ENCODE measurements at regions not wholly inside any gene's neighbourhood (a gene's known extent, or its start where the extent isn't known, plus 50 kb on each side); places are given as distances from the start of the nearest gene placed in this dataset.

DNA sequence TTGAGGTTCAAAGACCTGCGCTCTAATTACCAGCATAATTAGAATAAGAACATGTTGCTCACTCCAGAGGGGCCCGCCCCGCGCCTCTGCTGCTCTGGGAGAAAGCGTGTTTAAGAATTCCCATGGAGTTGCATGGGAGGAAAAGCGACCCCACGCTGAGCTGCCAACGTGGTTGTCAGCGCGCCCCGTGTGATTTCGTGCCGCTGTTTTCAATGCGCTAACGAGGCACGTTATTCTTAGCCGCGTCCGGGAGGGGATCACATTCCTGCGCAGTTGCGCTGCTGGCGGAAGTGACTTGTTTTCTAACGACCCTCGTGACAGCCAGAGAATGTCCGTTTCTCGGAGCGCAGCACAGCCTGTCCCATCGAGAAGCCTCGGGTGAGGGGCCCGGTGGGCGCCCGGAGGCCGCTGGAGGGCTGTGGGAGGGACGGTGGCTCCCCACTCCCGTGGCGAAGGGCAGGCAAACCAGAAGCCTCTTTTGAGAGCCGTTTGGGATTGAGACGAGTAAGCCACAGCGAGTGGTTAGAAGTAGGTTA lies 173.8 kb upstream of the SOX1 start:
- Histone ChIP-seq H3K36me3 (ENCODE audit: control insufficient read depth in 2 of 4, insufficient read depth in 4 of 4, low read length in 3 of 4) (no peaks in the 10 kb centered on the region), H3K14ac (ENCODE audit: insufficient read length) (no peak overlapping the region), H3K27ac (ENCODE audit: low read depth, low read length) (no peak overlapping the region), H3K79me2 (ENCODE audit: control insufficient read depth in 1 of 2, insufficient read depth in 2 of 2, low read length in 2 of 2) (no peaks in the 10 kb centered on the region), H4K5ac (ENCODE audit: insufficient read length, low read depth, low read length) (no peak overlapping the region), H3K4me3 (ENCODE audit: extremely low read depth in 1 of 4, insufficient read depth in 2 of 4, low read depth in 3 of 4, low read length in 4 of 4) (peak overlapping the region; percentile 21 to 67 (median 58)), H2AK5ac (ENCODE audit: low read depth, low read length) (no peak overlapping the region), H2AFZ (ENCODE audit: low read length) (peak overlapping the region; percentile 82), H3K4me2 (ENCODE audit: insufficient read depth in 1 of 2, low read depth in 2 of 2, low read length in 2 of 2) (peak overlapping the region; percentile 83), H2BK20ac (ENCODE audit: low read length) (peak overlapping the region; percentile 41; the same call in 1 of the 2 replicates), H3K4ac (replicated peaks; ENCODE audit: insufficient read length, low read depth, low read length) (no peak overlapping the region), H3K18ac (ENCODE audit: extremely low read depth, low read length) (peak overlapping the region; percentile 82), H3K23me2 (ENCODE audit: low read depth, low read length) (peaks cover 10% of the 10 kb centered on the region; the same call in 1 of the 2 replicates), H2BK5ac (ENCODE audit: low read depth, low read length) (no peak overlapping the region), H3K56ac (replicated peaks; ENCODE audit: insufficient read length, low read depth, low read length) (no peak overlapping the region), H3K9ac (replicated peaks in 1 of 4; ENCODE audit: extremely low read depth in 1 of 4, low read depth in 3 of 4, low read length in 3 of 4) (peak overlapping the region in 2 of 4 experiments; percentile 8 to 20; a peak in 1 of 7 replicates), H2BK12ac (ENCODE audit: low read depth, low read length) (peak overlapping the region; percentile 75; the same call in 1 of the 2 replicates), H2BK120ac (replicated peaks; ENCODE audit: low read depth, low read length) (peak overlapping the region; percentile 43), H3K79me1 (ENCODE audit: low read depth, low read length) (no peaks in the 10 kb centered on the region), H3K23ac (ENCODE audit: insufficient read length) (no peak overlapping the region), H4K20me1 (replicated peaks in 1 of 2; ENCODE audit: control insufficient read depth in 1 of 2, insufficient read depth in 2 of 2, low read length in 2 of 2) (peaks cover 0 to 4% of the 10 kb centered on the region in 2 experiments), H3K4me1 (replicated peaks in 1 of 4; ENCODE audit: control insufficient read depth in 3 of 4, insufficient read depth in 4 of 4, low read length in 3 of 4) (peaks cover 0 to 9% (median 3%) of the 10 kb centered on the region in 4 experiments; a peak in 3 of 7 replicates), H2BK15ac (ENCODE audit: low read length) (no peak overlapping the region), H3K9me3 (ENCODE audit: insufficient read depth in 2 of 2, low read depth in 1 of 2, low read length in 1 of 2) (no peaks in the 10 kb centered on the region), H4K8ac (ENCODE audit: extremely low read depth, insufficient read depth, low read length) (no peak overlapping the region), H3K27me3 (replicated peaks in 1 of 4; ENCODE audit: control insufficient read depth in 3 of 4, extremely low read depth in 1 of 4, insufficient read depth in 3 of 4, low read length in 3 of 4) (peaks cover 3 to 30% (median 23%) of the 10 kb centered on the region in 4 experiments), H4K91ac (replicated peaks; ENCODE audit: insufficient read length, low read length) (peak overlapping the region; percentile 70)
- ChIA-PET POLR2A (ENCODE audit: partially characterized antibody) (no interaction called here), CTCF (ENCODE audit: partially characterized antibody) (interaction anchor here (0.6 kb wide), 1 partner anchor 256 kb away, joined by 3 read pairs; no protein-coding TSS in a partner anchor)
- 3% methylated on average over 33 of the region's 39 CpGs; no CpG with 5 or more reads in 1 of the 2 experiments for WGBS, 2 experiments (ENCODE audit: extremely low coverage in 1 of 2, insufficient coverage in 1 of 2, insufficient read length in 1 of 2, insufficient replicate concordance in 2 of 2, low coverage in 1 of 2, low lambda C conversion rate in 2 of 2, missing lambda C conversion rate in 1 of 2)
- FAIRE-seq, result peak; percentile 39
- DNase-seq (ENCODE audit: low read depth in 1 of 2, low spot score in 2 of 2), result peak; percentile 50 to 73
- TF ChIP-seq POLR2A (IDR thresholded peaks at IDR 0.05; ENCODE audit: control extremely low read depth in 1 of 2, low read depth in 2 of 2, low read length in 2 of 2) (0 out of 3 replicates have a peak, but pooled peaks of 1 of the 2 experiments have one; percentile 20), NANOG (IDR thresholded peaks at IDR 0.05; ENCODE audit: insufficient read depth, low read depth, low read length, poor library complexity, severe bottlenecking) (peak; percentile 0), EGR1 (IDR thresholded peaks at IDR 0.05; ENCODE audit: borderline replicate concordance, low read depth, low read length) (no peak), GABPA (IDR thresholded peaks at IDR 0.05; ENCODE audit: borderline replicate concordance, insufficient read depth, low read length) (0 out of 2 replicates have a peak, but pooled peaks have one; percentile 15), SUZ12 (IDR thresholded peaks at IDR 0.05; ENCODE audit: low read length) (no peak; the same call in none of the 2 replicates), RFX5 (IDR thresholded peaks at IDR 0.05; ENCODE audit: borderline replicate concordance, low read depth, low read length) (no peak), SIX5 (IDR thresholded peaks at IDR 0.05; ENCODE audit: low read depth, low read length) (no peak), SIRT6 (IDR thresholded peaks at IDR 0.05; ENCODE audit: low read length) (no peak), BACH1 (IDR thresholded peaks at IDR 0.05; ENCODE audit: low read length) (0 out of 2 replicates have a peak, but pooled peaks have one; percentile 10), HDAC6 (IDR thresholded peaks at IDR 0.05; ENCODE audit: low read depth, low read length) (no peak), TBP (IDR thresholded peaks at IDR 0.05; ENCODE audit: low read depth, low read length) (no peak), GTF2F1 (IDR thresholded peaks at IDR 0.05; ENCODE audit: borderline replicate concordance, low read depth, low read length) (no peak), TAF1 (IDR thresholded peaks at IDR 0.05; ENCODE audit: low read depth, low read length) (0 out of 2 replicates have a peak, but pooled peaks have one; percentile 27), CREB1 (IDR thresholded peaks at IDR 0.05) (peak; percentile 77), KDM4A (IDR thresholded peaks at IDR 0.05; ENCODE audit: low read depth, low read length, severe bottlenecking) (peak; percentile 89)
